Colon (tissue), 2 donors: ENCODE measurements at regions not wholly inside any gene's neighbourhood (a gene's known extent, or its start where the extent isn't known, plus 50 kb on each side); places are given as distances from the start of the nearest gene placed in this dataset.
"Not testable (repeated sequence)": the region's sequence is repeated elsewhere in the genome, so short reads cannot be mapped to it uniquely, and the experiment has no call there.

Experiments used
- FAIRE-seq: peaks from 2 replicates; lab custom pipeline; 2012; peaks lifted over from hg19 to GRCh38; lab: Jason Lieb, UNC
- donor health status: control.
- donor health status: control.

GRCh38 chrX:40414335-40414734, 166.4 kb upstream of the ATP6AP2 start:
- FAIRE-seq, result no peak

DNA sequence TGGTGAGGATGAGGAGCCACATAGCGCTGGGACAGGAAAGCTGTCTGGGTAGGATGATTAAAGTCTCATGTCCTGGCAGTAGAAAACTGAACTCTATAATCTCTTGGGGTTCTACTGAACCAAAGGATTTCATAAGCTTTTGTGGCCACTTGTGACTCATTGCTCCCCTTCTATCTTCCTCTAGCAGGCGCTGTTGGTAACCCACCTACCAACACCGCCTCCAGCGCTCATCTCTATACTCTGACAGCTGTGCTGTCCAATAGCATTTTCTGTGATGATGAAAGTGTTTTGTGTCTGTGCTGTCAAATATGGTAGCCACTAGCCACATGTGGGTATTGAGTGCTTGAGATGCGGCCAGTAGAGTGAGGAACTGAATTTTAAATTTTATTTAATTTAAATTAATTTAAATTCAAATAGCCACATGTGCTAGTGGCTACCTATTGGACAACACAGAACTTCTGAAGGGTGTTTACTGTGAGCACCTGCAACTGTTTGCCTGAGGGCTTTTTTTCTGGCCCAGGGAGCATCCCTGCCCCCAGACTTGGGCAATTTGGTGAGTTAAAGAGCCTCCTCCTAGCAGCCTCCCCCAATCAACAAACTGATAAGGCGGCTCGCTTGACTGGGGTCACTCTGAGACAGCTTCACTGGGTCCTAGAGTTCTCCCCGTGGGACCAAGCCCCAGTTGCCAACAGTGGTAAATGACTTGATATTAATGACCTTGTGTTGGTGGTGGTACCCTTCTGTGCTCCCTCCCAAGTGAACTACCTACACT, 169.2 kb upstream of the ATP6AP2 start:
- FAIRE-seq, result no peak

- FAIRE-seq, result peak; percentile 51
These were observed 169.9 kb upstream of the ATP6AP2 start for GRCh38 chrX:40410859-40411258.

DNA sequence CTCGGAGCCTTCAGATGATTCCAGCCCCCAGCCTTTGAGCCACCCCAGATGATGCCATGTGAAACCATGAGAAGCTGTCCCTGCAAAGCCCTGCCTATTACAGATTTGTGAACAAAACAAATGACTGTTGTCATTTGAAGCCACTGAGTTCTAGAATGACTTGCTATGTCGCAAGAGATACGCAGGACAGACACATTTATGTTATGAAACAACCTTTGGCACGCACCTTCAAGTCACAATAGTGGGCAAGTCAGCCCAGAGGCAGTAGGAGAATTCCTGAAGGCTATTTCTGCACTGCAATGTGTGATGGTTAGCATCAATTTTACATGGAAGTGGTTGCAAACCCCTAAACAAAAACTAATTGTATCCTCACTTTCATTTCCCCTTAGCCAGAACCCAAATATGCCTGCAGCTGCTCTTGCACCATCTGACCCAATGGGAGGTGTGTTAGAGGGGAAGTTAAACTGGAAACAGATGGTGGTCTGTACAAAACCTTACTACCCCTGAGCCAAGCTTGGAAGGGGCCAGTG, 174.4 kb upstream of the ATP6AP2 start:
- FAIRE-seq, result no peak

- FAIRE-seq, result no peak
These were observed 175.4 kb upstream of the ATP6AP2 start for GRCh38 chrX:40405399-40405798.

- peak; percentile 24 for FAIRE-seq
These were observed 177.0 kb upstream of the ATP6AP2 start for GRCh38 chrX:40403757-40404156.

DNA sequence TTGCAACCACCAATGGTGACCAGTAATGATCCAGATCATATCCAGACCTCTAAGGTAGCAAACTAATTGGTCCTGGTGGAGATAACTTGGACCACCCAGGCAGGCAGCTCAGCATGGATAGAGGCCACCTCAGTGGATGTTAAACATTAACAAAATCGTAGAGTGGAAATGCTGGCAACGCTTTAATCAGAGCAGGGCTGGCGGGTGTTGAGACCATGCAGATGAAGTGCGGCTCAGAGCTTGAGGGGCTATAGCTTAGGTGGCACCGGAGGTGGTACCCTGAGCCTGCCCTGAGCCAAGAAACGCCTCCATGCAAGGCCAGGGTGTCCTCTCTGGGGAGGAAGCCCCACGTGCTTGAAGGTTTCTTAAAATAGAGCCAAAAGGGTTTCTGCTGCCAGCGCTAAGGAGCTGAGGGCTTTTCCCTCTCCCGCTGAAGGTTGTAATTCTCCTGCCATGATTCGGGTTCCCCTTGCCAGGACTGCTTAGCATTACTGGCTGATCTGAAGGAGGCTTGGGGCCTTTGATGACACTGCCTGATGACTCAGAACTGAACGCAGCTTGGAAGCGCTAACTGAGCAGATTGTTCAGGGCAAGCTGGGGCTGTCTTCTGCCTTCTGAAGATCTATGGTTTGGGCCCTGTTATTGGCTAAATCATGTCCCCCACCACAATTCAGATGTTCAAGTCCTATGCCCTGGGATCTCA, 177.8 kb upstream of the ATP6AP2 start:
- no peak for FAIRE-seq

GRCh38 chrX:40395102-40395501, 185.7 kb upstream of the ATP6AP2 start:
- FAIRE-seq, result no peak

DNA sequence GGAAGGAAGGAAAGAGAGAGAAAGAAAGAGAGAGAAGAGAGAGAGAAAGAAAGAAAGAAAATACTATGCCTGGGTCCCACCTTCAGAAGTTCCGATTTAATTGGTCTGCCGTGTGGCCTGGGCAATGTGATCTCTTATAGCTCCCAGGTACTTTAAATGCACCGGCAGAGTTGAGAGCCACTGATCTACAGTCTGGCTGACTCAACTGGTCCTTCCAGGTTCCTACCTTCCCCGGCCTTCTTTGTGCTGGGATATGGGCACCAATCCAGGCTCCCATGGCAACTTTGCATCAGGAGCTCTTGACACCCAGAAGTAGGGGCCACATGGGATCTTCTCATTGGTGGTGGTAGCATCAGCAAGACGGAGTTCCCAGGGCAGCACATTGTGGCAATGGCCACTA, 186.5 kb upstream of the ATP6AP2 start:
- FAIRE-seq, result no peak

DNA sequence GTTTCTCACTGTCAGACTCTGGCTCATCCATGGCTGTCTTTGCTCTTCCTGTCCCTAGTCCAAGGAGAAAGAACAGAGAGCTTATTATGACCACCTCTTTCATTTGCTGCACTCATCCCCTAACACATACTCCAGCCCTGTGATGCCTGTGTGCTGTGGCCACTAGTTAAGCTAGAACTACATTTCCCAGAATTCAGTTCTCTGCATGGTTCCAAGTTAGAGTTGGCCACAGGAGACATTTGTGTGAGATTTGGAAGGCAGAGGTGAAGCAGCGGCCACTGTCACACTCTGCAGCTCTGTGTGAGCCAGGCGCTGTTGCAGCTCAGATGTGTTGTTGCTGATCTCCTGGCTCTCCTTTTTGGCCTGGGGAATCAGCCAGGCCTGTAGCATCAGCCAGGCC, 188.2 kb upstream of the ATP6AP2 start:
- FAIRE-seq, result no peak

DNA sequence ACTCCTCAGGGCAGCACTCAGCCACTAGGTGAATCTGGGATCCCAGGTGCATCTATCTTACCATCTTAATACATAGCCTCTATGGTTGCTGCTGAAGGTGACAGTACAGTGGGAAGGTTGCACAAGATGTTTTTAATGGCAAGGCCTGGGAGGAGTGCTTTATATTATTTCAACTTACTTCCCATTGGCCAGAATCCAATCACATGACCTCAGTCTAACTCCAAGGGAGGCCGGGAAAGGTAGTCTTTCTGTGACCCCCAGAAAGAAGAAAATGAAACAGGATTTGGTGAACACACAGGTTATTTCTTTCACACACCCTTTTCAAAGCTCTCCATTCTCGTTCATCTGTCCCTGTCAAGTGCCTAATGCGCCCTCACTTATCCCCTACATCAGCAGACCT, 189.1 kb upstream of the ATP6AP2 start:
- FAIRE-seq, result no peak

DNA sequence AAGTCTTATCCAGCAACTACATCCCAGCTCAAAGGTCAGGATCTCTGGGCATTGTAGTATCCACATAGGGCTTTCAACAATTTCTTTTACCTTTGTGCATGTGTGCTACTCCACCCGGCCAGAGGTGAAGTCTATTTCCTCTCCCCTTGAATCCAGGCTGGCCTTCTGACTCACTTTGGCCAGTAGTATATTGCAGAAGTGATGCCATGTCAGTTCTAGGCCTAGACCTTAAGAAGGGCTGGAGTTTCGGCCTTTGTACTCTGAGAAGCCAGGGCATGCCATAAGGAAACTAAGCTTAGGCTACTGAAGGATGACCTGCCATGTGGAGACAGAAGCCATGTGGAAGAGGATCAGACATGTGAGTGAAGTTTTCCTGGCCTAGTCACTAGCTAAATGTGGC, 191.2 kb upstream of the ATP6AP2 start:
- FAIRE-seq, result no peak

DNA sequence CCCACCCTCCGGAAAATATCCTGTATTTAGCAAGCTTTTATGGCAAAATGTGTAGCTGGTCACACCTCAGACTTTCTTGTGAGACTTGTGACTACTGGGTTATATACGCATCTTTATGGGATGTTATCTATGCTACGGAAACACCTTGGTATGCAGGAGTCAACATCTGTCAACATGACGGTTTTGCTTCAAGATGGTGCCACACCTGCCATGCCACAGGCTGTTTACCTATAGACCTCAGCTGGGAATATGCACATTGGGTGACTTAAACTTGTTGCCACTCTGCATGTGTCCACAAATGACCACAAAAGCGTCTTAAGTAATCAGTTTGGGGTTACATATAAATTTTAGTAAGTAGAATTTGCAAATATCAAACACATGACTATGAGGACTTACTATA, 192.3 kb upstream of the ATP6AP2 start:
- FAIRE-seq, result no peak

DNA sequence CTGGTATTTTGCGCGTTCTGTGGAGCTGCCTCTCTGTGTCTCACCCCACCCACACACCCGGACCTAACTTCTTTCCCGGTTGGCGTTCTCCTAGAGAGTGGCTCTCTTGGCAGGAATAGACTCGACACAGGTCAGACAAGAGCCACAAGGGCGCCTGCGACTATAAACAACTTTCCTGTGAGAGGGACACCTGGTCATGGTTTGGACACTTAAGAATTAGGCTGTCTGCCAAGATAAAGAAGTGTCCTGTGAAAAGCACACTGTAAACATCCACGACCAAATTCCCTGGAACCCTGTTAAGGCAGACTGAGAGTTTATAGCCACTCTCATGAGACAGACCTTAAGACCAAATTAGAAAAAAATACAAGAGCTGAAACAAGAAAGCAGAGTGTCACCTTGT, 192.9 kb upstream of the ATP6AP2 start:
- not testable (repeated sequence) for FAIRE-seq

DNA sequence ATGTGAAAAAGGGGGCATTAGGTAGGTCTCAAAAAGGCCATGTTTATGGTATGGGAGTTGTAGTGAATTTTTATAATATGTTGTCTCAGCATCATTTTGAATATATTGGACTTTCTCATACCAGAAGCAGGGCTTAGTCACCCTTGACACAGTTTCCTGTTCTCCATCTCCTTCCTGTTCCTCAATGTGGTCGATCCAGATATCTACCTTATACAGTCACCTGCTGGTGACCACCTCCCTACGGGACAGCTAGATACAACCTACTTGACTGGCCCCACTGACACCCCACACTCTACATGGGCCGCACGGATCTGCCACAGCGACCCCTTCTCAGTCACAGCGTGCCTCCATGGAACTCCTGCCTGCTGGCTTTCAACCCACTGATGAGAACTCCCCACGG, 193.5 kb upstream of the ATP6AP2 start:
- FAIRE-seq, result not testable (repeated sequence)

GRCh38 chrX:40385682-40386081, 195.1 kb upstream of the ATP6AP2 start:
- no peak for FAIRE-seq

GRCh38 chrX:40385256-40385655, 195.5 kb upstream of the ATP6AP2 start:
- FAIRE-seq, result no peak

DNA sequence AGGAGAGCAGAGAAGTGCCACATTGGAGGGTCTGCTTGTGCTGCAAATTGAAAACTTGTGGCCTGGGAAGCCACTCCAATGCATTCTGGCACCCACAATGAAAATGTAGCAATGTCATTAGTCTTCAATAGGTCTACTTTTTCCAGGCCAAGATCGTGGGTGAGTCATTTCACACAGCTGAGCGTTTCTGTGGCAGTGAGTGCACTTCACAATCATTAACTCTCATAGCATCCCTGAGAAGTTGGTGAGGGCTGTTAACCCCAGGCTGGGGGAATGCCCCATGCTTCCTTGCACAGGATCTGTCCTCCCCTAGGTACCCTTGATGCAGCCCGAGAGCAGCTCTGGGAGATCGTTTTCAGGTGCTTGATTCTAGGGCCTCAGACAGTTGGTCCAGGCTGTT, 196.8 kb upstream of the ATP6AP2 start:
- no peak for FAIRE-seq

DNA sequence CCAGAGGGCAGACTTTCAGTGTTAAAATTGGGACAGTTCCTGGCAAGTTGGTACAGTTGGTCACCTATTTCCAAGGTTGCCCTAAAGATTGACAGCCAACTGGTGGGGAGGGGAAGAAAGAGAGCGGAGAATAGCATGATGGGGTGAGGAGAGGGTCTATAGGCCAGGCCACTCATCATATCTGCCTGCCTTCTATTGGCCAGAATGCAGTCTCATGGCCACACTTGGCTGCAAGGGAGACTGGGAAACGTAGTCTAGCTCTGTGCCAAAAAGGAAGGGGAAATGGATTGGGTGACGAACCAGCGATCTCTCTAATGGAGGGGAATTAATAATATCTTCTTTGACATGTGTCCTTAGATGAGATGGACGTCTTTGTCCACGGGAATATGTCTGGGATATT, 197.4 kb upstream of the ATP6AP2 start:
- no peak for FAIRE-seq

- FAIRE-seq, result no peak
These were observed 199.9 kb upstream of the ATP6AP2 start for GRCh38 chrX:40380655-40381488.

- no peak for FAIRE-seq
These were observed 203.1 kb upstream of the ATP6AP2 start for GRCh38 chrX:40377684-40378083.

GRCh38 chrX:40374486-40374885, 206.3 kb upstream of the ATP6AP2 start:
- no peak for FAIRE-seq

DNA sequence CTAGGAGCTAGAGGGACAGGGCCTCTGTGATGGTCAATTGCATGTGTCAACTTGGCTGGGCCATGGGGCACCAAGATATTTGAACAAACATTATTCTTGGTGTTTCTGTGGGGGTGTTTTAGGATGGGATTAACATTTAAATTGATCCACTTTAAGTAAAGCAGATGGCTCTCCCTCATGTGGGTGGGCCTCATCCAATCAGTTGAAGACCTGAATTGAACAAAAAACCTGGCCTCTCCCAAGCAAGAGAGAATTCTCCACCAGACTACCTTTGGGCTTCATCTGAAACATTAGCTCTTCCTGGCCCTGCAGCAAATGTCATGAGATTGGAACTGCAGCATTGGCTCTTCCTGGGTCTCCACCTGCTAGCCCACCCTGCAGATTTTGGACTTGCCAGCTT, 207.1 kb upstream of the ATP6AP2 start:
- FAIRE-seq, result no peak
